ENCODE measurements at regions not wholly inside any gene's neighbourhood (a gene's known extent, or its start where the extent isn't known, plus 50 kb on each side); places are given as distances from the start of the nearest gene placed in this dataset.

DNA sequence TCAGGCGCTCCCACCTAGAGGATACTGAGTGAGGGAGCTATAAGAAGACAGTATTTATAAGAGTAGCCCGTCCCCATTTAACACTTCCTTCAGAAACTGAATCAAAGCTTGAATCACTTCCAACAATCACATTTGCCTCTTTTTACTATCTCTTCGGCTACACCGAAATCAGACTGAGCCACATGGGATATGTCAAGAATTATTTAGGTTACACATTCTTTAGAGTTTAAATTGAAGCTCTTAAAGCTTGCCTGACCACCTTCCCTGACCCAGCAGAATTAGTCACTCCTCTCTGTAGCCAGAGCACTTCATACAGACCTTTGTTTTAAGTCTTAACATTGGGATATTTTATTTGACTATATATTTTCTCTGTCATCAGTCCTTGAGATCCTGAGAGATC is 163.7 kb downstream of the MAFB start:
- TF ChIP-seq, protein P1, sequence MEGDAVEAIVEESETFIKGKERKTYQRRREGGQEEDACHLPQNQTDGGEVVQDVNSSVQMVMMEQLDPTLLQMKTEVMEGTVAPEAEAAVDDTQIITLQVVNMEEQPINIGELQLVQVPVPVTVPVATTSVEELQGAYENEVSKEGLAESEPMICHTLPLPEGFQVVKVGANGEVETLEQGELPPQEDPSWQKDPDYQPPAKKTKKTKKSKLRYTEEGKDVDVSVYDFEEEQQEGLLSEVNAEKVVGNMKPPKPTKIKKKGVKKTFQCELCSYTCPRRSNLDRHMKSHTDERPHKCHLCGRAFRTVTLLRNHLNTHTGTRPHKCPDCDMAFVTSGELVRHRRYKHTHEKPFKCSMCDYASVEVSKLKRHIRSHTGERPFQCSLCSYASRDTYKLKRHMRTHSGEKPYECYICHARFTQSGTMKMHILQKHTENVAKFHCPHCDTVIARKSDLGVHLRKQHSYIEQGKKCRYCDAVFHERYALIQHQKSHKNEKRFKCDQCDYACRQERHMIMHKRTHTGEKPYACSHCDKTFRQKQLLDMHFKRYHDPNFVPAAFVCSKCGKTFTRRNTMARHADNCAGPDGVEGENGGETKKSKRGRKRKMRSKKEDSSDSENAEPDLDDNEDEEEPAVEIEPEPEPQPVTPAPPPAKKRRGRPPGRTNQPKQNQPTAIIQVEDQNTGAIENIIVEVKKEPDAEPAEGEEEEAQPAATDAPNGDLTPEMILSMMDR (IDR thresholded peaks at IDR 0.05; ENCODE audit: low read depth, low read length, missing control alignments), result no peak
- DNase-seq (ENCODE audit: low read depth), result no peak
- H3K4me3 ChIP-seq (ENCODE audit: low read depth, low read length), result no peak overlapping the region
- in situ Hi-C loops (cut with HindIII; ENCODE audit: low sequenced_read_pairs), result loop anchor here (5.0 kb wide), 1 partner anchor 57 kb away; no protein-coding TSS in a partner anchor

DNA sequence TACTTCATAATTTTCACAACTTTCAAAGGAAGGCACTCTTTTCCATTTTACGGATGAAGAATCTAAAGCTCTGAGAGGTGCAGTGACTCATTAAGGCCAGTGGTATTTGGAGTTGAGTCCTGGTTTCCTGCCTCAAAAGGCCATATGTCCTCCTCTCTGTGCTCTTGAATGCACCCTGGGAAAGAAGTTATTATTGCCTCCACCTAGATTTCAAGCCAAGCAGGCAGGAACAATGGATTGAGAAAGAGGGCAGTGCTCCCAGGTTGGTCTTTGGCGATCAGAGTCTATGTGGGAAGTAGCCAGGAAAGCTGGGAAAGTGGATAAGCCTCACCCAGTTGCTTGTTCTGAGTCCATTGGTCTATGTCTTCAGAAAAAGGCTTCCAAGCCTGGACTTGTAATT is 165.0 kb downstream of the MAFB start:
- no peak overlapping the region for H3K4me3 ChIP-seq (ENCODE audit: low read depth, low read length)
- TF ChIP-seq, protein P1 (IDR thresholded peaks at IDR 0.05; ENCODE audit: low read depth, low read length, missing control alignments), result no peak
- DNase-seq (ENCODE audit: low read depth), result no peak
- in situ Hi-C loops (cut with HindIII; ENCODE audit: low sequenced_read_pairs), result no loop called here

DNA sequence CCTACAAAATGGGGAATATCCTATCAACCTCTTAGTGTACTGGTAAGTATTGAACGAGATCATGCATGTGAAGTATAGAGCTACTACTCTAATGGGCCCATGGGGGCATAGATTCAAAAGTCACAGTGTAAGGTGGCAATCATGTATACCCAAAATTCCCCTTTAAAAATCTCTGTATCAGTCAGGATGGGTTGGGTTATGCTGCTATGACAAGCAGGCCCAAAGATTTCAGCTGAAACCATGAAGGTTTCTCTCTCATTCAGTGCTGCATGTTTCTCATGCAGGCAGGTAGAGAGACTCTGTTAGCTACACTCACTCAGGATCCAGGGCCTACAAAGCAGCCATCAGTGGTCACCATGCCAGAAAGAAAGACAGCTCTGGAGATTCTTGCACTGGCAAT is 166.6 kb downstream of the MAFB start:
- TF ChIP-seq, protein P1 (IDR thresholded peaks at IDR 0.05; ENCODE audit: low read depth, low read length, missing control alignments), result no peak
- in situ Hi-C loops (cut with HindIII; ENCODE audit: low sequenced_read_pairs), result no loop called here
- DNase-seq (ENCODE audit: low read depth), result no peak
- no peak overlapping the region for H3K4me3 ChIP-seq (ENCODE audit: low read depth, low read length)

DNA sequence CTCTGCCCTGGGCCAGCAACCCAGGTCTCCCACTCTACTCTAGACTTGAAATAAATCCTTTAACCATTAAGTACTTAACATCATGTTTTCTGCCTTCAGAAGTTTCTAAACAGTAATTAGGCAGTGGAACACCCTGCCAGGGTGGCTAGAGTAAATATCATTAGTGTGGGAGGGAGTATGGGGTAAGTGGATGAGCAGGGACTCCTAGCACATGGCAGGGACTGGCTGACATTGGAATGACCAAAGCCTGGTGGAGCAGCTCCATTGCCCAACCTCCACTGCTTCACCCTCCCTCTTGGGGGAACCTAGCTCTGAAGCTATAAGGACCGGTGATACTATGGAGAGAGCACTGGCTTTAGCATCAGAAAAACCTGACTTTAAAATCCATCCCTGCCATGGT is 167.1 kb downstream of the MAFB start:
- TF ChIP-seq, protein P1 (IDR thresholded peaks at IDR 0.05; ENCODE audit: low read depth, low read length, missing control alignments), result no peak
- no peak for DNase-seq (ENCODE audit: low read depth)
- in situ Hi-C loops (cut with HindIII; ENCODE audit: low sequenced_read_pairs), result no loop called here
- no peak overlapping the region for H3K4me3 ChIP-seq (ENCODE audit: low read depth, low read length)

DNA sequence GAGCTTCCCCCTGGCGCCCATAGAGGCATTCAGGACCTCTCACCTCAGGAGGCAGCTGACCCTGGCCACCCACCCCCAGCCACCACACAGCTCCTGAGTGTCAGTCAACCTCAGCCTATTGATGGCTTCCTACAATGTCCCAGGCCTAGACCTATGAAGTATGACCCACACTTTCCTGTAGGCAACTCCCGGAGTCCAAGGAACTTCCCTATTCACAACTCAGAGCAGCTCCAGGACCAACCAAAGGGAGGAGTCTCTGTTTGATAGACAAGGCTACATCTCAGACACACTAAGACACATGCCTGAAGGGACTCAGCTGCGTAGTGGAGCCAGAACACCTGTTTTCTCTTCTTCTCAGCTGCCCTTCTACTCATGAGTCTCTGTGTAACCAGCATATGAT is 169.1 kb downstream of the MAFB start:
- in situ Hi-C loops (cut with HindIII; ENCODE audit: low sequenced_read_pairs), result no loop called here
- no peak for DNase-seq (ENCODE audit: low read depth)
- TF ChIP-seq, protein P1 (IDR thresholded peaks at IDR 0.05; ENCODE audit: low read depth, low read length, missing control alignments), result no peak

DNA sequence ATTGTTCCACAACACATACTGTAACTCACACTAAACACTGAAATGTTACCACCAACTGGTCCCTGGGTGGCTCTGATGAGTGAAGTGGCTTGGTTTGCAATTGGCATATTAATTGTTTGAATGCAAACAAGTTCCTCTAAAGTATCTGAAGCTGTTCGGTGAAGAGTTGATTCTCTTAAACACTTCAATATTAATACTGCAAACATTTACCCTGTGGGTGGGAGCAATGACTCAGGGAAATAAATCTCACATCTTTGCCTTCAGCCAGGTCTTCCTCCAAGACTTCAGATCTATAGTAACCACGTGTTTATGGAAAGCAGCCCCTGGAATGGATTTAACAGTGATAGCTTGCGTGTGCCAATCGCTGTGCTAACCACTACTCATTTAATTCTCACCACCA is 176.0 kb downstream of the MAFB start:
- in situ Hi-C loops (cut with HindIII; ENCODE audit: low sequenced_read_pairs), result no loop called here
- DNase-seq (ENCODE audit: low read depth), result no peak
- H3K4me3 ChIP-seq (ENCODE audit: low read depth, low read length), result no peak overlapping the region
- TF ChIP-seq, protein P1 (IDR thresholded peaks at IDR 0.05; ENCODE audit: low read depth, low read length, missing control alignments), result no peak

More for the DNA sequence above, 169.1 kb downstream of the MAFB start:
- H3K4me3 ChIP-seq (ENCODE audit: low read depth, low read length), result no peak overlapping the region

DNA sequence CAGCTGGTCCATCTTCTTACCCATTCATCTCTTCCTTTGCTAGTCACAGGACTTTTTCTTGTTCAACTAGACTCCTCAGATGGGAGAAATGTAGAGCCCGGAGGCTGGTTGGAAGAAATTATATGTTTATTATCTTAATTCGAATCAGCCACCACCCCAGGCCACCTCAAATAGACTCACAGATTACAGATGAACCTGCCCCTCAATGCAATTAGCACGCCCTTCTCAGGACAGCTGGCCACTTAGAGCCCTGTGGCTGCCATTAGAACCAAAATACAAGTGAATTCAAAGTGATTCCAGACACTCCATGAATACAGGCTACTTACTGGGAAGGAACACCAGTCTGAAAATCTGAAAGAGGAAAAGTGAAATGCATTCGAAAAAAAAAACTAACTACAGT is 176.4 kb downstream of the MAFB start:
- no peak for DNase-seq (ENCODE audit: low read depth)
- H3K4me3 ChIP-seq (ENCODE audit: low read depth, low read length), result no peak overlapping the region
- TF ChIP-seq, protein P1 (IDR thresholded peaks at IDR 0.05; ENCODE audit: low read depth, low read length, missing control alignments), result no peak
- in situ Hi-C loops (cut with HindIII; ENCODE audit: low sequenced_read_pairs), result no loop called here
